ENCODE measurements at regions not wholly inside any gene's neighbourhood (a gene's known extent, or its start where the extent isn't known, plus 50 kb on each side); places are given as distances from the start of the nearest gene placed in this dataset.
"Not testable (repeated sequence)": the region's sequence is repeated elsewhere in the genome, so short reads cannot be mapped to it uniquely, and the experiment has no call there.

DNA sequence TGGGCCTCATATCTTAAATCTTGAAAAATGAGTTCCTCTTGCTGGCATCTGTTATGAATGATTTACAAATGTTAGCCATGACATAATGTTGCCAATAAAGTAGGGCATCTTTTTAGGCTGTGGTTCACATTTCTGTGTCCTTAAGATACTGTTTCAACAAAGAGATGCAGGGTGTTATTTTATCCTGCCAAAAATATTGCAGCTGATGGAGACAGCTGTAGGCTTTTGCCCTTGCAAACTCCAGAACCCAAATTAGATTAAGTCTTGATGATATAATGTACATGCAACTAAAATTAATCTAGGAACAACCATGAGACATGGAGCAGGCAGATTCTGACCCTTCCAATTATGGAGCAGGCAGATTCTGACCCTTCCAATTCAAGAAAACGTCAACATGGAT lies 228.2 kb upstream of the GRIN3A start:
- no peak overlapping the region for H3K4me3 ChIP-seq (replicated peaks; ENCODE audit: low read depth, low read length)
- TF ChIP-seq, protein P1, sequence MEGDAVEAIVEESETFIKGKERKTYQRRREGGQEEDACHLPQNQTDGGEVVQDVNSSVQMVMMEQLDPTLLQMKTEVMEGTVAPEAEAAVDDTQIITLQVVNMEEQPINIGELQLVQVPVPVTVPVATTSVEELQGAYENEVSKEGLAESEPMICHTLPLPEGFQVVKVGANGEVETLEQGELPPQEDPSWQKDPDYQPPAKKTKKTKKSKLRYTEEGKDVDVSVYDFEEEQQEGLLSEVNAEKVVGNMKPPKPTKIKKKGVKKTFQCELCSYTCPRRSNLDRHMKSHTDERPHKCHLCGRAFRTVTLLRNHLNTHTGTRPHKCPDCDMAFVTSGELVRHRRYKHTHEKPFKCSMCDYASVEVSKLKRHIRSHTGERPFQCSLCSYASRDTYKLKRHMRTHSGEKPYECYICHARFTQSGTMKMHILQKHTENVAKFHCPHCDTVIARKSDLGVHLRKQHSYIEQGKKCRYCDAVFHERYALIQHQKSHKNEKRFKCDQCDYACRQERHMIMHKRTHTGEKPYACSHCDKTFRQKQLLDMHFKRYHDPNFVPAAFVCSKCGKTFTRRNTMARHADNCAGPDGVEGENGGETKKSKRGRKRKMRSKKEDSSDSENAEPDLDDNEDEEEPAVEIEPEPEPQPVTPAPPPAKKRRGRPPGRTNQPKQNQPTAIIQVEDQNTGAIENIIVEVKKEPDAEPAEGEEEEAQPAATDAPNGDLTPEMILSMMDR (IDR thresholded peaks at IDR 0.05; ENCODE audit: low read depth, low read length, missing control alignments) = no peak
- no peak for DNase-seq (ENCODE audit: extremely low read depth, low read depth)

DNA sequence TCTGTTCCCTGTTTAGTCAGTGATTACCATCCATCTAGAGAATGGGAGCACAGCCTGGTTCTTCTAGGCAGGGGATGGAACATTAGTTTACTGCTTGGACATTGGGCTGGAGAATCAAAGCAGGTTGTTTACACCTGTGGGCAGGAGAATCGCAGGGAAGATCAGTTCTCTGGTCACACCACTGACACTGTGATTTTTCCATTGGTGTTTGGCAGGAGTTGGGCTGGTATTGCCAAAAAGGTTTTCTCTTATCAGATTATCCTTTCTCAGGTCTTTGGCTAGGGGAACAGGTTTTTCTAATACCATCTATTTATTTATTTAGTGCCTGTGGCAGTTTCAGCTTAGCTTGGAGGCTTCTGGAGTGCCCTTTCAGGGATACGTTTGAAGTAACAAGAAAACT lies 219.3 kb upstream of the GRIN3A start:
- DNase-seq (ENCODE audit: extremely low read depth, low read depth) = no peak
- TF ChIP-seq, protein P1 (IDR thresholded peaks at IDR 0.05; ENCODE audit: low read depth, low read length, missing control alignments) = no peak

DNA sequence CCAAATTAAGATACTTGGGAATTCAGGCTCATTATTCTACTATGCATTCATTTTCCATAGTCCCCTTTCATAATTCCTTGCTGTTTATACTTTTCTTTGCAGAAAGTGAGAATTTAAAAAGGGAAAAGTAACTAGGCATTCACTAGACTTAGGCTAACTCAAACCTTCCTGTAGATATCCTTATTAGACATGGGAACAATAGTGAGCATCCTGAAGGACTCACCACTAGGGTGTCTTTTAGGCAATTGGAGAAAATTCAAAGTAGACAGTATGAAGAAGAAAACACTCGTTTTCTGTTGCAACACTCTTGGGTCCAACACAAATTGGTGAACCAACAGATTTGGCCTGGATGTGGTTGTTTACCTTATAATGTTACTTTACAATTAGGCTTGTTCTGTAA lies 213.2 kb upstream of the GRIN3A start:
- H3K4me3 ChIP-seq (replicated peaks; ENCODE audit: low read depth, low read length) = no peak overlapping the region
- DNase-seq (ENCODE audit: extremely low read depth, low read depth) = no peak
- TF ChIP-seq, protein P1 (IDR thresholded peaks at IDR 0.05; ENCODE audit: low read depth, low read length, missing control alignments) = no peak

More for the DNA sequence above, 219.3 kb upstream of the GRIN3A start:
- H3K4me3 ChIP-seq (replicated peaks; ENCODE audit: low read depth, low read length) = no peak overlapping the region

DNA sequence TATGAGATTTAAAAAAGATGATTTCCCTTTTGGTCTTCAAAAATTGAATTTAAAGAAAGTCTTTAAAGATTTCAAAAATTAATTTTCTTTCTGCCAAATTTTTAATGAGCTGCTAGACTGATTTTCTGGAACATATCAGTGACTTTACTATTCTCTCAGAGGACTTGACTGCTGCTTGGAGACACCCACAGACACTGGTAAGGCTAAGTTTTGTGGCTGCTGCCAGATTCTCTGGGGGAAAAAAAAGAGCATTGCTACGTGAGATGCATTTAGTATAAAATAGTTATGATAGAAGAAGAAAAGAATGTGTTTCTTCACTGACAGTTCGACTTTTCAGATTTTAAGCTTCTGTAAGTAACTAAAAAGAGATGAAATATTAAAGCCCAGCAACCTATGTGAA lies 193.3 kb upstream of the GRIN3A start:
- DNase-seq (ENCODE audit: extremely low read depth, low read depth) = no peak
- TF ChIP-seq, protein P1 (IDR thresholded peaks at IDR 0.05; ENCODE audit: low read depth, low read length, missing control alignments) = no peak
- H3K4me3 ChIP-seq (replicated peaks; ENCODE audit: low read depth, low read length) = no peak overlapping the region

DNA sequence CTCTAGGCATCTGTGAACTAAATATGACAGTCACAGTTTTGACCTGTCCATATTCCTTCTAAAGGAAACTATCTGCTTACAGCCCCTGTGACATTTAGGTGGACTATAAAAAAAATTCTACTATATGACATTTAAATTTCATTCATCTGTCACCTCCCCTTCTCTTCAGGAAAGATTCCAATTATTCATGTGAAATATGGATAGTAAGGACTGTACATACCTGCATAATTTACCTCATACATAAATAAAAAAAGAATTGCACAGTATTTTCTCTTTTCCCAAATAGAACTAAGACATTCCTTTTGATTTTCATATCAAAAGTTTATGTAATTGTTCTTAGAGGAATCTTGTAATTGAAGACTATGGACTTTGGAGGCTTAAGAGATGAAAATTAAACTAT lies 192.3 kb upstream of the GRIN3A start:
- DNase-seq (ENCODE audit: extremely low read depth, low read depth) = no peak
- TF ChIP-seq, protein P1 (IDR thresholded peaks at IDR 0.05; ENCODE audit: low read depth, low read length, missing control alignments) = no peak
- H3K4me3 ChIP-seq (replicated peaks; ENCODE audit: low read depth, low read length) = no peak overlapping the region

DNA sequence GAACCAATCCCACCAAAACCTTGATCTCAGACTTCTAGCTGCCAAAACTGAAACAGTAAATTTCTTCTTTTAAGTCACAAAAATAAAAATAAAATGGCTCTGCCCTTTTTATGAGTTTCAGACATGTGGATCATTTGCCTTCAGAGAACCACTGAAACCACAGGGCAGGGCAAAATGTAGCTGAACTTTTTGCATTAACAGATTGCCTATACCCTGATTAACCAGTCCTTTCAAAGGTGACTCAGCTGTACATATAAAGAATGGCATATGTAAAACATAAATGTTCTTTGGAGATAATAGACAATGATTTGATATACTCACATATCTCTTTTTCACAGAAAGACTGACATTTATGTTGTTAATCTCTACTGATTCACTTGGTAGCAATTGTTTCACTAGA lies 187.1 kb upstream of the GRIN3A start:
- no peak overlapping the region for H3K4me3 ChIP-seq (replicated peaks; ENCODE audit: low read depth, low read length)
- TF ChIP-seq, protein P1 (IDR thresholded peaks at IDR 0.05; ENCODE audit: low read depth, low read length, missing control alignments) = no peak
- no peak for DNase-seq (ENCODE audit: extremely low read depth, low read depth)

DNA sequence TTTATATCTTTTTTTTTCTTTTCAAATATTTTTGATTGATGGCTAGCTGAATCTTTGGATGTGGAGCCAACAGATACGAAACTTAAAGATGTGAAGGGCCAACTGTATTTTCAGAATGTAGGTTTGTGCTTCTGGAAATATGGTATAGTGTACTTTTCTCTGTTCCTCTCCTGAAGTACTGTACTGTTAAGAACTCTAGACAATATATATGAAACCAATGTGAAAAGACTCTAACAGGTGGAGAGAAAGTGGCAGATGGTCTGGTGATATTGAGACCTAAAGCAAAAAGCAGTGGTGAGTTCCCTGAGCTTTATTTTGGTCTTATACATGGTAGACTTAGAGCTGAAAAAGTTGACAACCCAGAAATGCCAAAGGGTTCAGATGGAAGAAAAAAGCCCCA lies 185.0 kb upstream of the GRIN3A start:
- H3K4me3 ChIP-seq (replicated peaks; ENCODE audit: low read depth, low read length) = no peak overlapping the region
- TF ChIP-seq, protein P1 (IDR thresholded peaks at IDR 0.05; ENCODE audit: low read depth, low read length, missing control alignments) = no peak
- no peak for DNase-seq (ENCODE audit: extremely low read depth, low read depth)

DNA sequence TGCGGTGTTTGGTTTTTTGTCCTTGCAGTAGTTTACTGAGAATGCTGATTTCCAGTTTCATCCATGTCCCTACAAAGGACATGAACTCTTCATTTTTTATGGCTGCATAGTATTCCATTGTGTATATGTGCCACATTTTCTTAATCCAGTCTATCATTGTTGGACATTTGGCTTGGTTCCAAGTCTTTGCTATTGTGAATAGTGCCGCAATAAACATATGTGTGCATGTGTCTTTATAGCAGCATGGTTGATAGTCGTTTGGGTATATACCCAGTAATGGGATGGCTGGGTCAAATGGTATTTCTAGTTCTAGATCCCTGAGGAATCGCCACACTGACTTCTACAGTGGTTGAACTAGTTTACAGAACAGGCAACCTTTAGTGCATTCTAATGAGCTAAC lies 178.5 kb upstream of the GRIN3A start:
- not testable (repeated sequence) for DNase-seq (ENCODE audit: extremely low read depth, low read depth); H3K4me3 ChIP-seq (replicated peaks; ENCODE audit: low read depth, low read length)

Data from HFF-Myc (cell line).